GM13977 (cell line): ENCODE measurements at regions not wholly inside any gene's neighbourhood (a gene's known extent, or its start where the extent isn't known, plus 50 kb on each side); places are given as distances from the start of the nearest gene placed in this dataset.

Experiments
- DNase-seq: peaks from one replicate; pipeline ENCODE4 v3.0.0; 2012; ENCODE audit warnings: low spot score
- CTCF ChIP-seq: IDR thresholded peaks from 2 replicates; pipeline ENCODE4 v1.5.1; 2012; ENCODE audit warnings: mild to moderate bottlenecking, control low read depth; ENCODE audit not compliant: insufficient read depth; ENCODE audit errors: extremely low read depth, missing control alignments
- in situ Hi-C: fragments of 300-500 bp; cut with MboI; formaldehyde crosslinking; loops from one replicate; pipeline ENCODE4 v1.12.0; 2022; ENCODE audit warnings: low sequenced_read_pairs, low pct_unique_long_range_greater_than_20kb, mixed read lengths, inconsistent platforms; ENCODE audit not compliant: unreplicated experiment

DNA sequence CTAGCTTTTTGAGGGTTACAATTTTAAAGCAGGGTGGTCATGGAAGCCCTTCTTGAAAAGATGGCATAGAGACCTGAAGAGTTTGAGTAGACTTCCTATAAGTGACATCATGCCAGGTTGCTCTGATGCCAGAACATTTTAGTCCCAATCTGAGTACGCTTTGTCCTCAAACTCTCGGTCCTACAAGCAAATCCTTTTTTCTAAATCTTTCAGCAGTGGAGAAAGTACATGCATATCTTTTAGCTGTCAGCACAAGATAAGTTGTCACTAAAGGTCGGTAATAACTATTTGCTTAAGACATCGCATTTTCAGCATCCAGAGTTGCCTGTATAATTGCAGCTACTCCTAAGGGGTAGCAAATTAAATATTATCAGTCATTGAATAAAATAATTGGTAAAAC lies 140.4 kb downstream of the ATP6V1G3 start:
- no peak for TF ChIP-seq CTCF
- in situ Hi-C loops: no loop called here
- DNase-seq: no peak

GRCh38 chr1:198399452-198399851 lies 141.0 kb downstream of the ATP6V1G3 start:
- no peak for DNase-seq
- in situ Hi-C loops: no loop called here
- no peak for TF ChIP-seq CTCF

DNA sequence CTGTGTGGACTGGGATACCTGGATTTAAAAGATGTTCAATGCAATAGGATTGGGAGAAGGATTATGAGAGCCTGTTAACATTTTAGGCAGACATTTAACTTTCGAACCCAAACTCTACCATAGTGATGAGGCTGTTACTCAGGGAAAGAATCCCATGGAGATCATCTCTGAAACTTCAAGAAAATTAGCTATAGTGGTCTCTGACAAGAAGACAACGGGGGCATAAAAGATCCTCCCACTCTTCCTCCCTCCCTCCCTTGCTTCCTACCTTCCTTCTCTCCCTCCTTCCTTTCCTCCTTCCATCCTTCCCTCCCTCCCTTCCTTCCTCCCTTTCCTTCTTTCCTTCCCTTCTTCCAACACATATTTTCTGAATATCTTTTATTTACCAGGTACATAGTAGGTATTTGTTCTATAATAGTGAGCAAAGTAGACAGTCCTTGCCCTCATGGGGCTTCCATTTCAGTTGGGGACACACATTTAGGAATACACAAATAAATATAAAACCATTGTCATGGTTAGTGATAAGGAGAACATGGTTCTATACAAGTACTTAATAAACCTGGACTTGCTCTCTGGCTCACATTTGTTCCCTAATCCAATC lies 143.2 kb downstream of the ATP6V1G3 start:
- no peak for TF ChIP-seq CTCF
- in situ Hi-C loops: no loop called here
- no peak for DNase-seq

- no peak for TF ChIP-seq CTCF
- DNase-seq: no peak
- in situ Hi-C loops: no loop called here
These were observed 149.0 kb downstream of the ATP6V1G3 start for GRCh38 chr1:198391393-198392020.

GRCh38 chr1:198387587-198387986 lies 152.9 kb downstream of the ATP6V1G3 start:
- DNase-seq: no peak
- in situ Hi-C loops: no loop called here
- no peak for TF ChIP-seq CTCF

GRCh38 chr1:198380275-198380674 lies 160.2 kb downstream of the ATP6V1G3 start:
- TF ChIP-seq CTCF: no peak
- in situ Hi-C loops: no loop called here
- DNase-seq: no peak
